Calu3 (cell line): ENCODE measurements at regions not wholly inside any gene's neighbourhood (a gene's known extent, or its start where the extent isn't known, plus 50 kb on each side); places are given as distances from the start of the nearest gene placed in this dataset.

Experiments
- BruUV-seq: library from RNA; stranded (reverse); fragments of 400-500 nt; replicated peaks from 2 replicates; lab custom pipeline; 2021; lab: Mats Ljungman, UMichigan
- CTCF ChIA-PET: fragments of 300-600 bp; sonication (Branson Sonifier 250); formaldehyde crosslinking; loops from one replicate; lab custom pipeline; 2022; ENCODE audit warnings: antibody characterized with exemption; lab: Charles Lee
- DNase-seq: peaks from one replicate; pipeline ENCODE4 v3.0.0; 2022
- H3K27ac Mint-ChIP-seq: one replicate; pipeline ENCODE4 v1.8.0; 2022; ENCODE audit warnings: mixed read lengths; ENCODE audit not compliant: unreplicated experiment
- H3K27me3 Mint-ChIP-seq: one replicate; pipeline ENCODE4 v1.8.0; 2022; ENCODE audit warnings: mixed read lengths; ENCODE audit not compliant: unreplicated experiment
- H3K36me3 Mint-ChIP-seq: one replicate; pipeline ENCODE4 v1.8.0; 2022; ENCODE audit warnings: mild to moderate bottlenecking, moderate library complexity, mixed read lengths; ENCODE audit not compliant: insufficient read depth, unreplicated experiment
- H3K4me1 Mint-ChIP-seq: one replicate; pipeline ENCODE4 v1.8.0; 2022; ENCODE audit warnings: mild to moderate bottlenecking, low read depth, mixed read lengths; ENCODE audit not compliant: unreplicated experiment
- H3K4me3 Mint-ChIP-seq: one replicate; pipeline ENCODE4 v1.8.0; 2022; ENCODE audit warnings: mild to moderate bottlenecking, low read depth, moderate library complexity, mixed read lengths; ENCODE audit not compliant: unreplicated experiment
- H3K9me3 Mint-ChIP-seq: one replicate; pipeline ENCODE4 v1.8.0; 2022; ENCODE audit warnings: low read depth, mixed read lengths; ENCODE audit not compliant: unreplicated experiment
- intact Hi-C: fragments of 100-400 bp; cut with micrococcal nuclease; formaldehyde crosslinking; loops from one replicate; pipeline ENCODE4 v1.10.0; 2022; ENCODE audit not compliant: unreplicated experiment
- TF ChIP-seq, protein P1 (sequence below): fragments of 200-600 bp; IDR thresholded peaks from one replicate; pipeline ENCODE4 v1.8.0; 2022; ENCODE audit warnings: antibody characterized with exemption; ENCODE audit not compliant: unreplicated experiment

DNA sequence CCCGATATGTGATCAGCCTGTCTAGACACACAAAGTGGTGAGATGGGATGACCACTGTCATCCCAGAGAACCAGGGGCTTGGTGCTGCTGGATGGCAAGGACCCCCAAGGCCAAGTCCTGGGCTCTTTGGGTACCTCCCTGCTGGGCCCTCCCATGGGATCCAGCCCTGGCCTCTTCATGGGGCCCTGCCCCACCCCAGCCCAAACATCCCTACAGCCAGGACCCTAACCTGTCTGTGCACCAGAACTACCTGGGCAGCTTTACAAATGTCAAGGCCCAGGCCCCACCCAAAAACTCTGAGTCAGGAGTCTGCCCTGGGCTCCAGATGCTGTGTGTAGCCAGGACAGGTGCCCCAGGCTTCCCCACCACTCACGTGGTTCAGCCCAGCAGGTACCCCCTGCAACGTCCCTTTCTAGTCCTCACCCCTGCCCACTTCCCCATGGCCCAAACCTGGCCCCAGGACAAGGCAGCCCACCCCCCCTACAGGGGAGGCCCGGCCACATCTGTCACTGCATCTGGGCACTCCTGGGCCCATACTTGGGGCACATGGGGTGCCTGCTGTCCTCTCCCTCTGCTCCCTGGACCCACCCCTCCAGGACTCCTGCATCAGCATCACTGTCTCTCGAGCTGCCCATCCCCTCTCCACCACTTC, 233.5 kb downstream of the TUBA3C start:
- CTCF ChIA-PET, result no interaction called here
- intact Hi-C loops, result no loop called here
- H3K36me3 Mint-ChIP-seq, result no peaks in the 10 kb centered on the region

DNA sequence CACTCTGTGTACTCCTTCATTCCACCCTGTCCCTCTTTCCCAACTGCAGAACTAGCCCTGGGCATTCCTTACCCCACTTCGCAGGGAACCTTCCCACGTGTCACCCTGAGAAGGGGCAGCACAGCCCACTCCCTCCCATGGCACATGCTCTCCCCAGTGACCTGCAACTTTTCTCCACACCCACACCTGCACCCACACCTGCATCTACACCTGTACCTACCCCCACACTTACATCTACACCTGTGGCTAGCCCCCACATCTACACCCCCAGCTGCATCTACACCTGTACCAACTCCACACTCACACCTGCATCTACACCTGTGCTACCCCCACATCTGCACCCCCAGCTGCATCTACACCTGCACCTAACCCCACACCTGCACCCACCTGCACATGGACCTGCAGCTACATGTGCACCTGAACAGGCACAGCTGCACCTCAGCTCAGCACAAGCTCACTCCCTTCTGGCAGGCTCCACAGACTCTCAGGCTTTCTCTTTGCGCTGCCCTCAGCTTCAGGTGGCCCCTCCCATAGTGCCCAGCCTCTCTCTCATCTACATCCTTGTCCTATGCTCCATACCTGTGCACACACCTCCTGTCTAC, 234.1 kb downstream of the TUBA3C start:
- no peaks in the 10 kb centered on the region for H3K36me3 Mint-ChIP-seq
- CTCF ChIA-PET, result no interaction called here
- TF ChIP-seq, protein P1, sequence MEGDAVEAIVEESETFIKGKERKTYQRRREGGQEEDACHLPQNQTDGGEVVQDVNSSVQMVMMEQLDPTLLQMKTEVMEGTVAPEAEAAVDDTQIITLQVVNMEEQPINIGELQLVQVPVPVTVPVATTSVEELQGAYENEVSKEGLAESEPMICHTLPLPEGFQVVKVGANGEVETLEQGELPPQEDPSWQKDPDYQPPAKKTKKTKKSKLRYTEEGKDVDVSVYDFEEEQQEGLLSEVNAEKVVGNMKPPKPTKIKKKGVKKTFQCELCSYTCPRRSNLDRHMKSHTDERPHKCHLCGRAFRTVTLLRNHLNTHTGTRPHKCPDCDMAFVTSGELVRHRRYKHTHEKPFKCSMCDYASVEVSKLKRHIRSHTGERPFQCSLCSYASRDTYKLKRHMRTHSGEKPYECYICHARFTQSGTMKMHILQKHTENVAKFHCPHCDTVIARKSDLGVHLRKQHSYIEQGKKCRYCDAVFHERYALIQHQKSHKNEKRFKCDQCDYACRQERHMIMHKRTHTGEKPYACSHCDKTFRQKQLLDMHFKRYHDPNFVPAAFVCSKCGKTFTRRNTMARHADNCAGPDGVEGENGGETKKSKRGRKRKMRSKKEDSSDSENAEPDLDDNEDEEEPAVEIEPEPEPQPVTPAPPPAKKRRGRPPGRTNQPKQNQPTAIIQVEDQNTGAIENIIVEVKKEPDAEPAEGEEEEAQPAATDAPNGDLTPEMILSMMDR, result no peak
- no peaks in the 10 kb centered on the region for H3K27me3 Mint-ChIP-seq
- intact Hi-C loops, result no loop called here
- H3K4me1 Mint-ChIP-seq, result no peaks in the 10 kb centered on the region
- H3K4me3 Mint-ChIP-seq, result no peak overlapping the region
- BruUV-seq, result no TSS peak
- peaks cover 3% of the 10 kb centered on the region for H3K9me3 Mint-ChIP-seq
- H3K27ac Mint-ChIP-seq, result no peak overlapping the region
- no peak for DNase-seq

More for the DNA sequence above, 233.5 kb downstream of the TUBA3C start:
- DNase-seq, result no peak
- no TSS peak for BruUV-seq
- TF ChIP-seq, protein P1, result no peak
- Mint-ChIP-seq H3K4me3 (no peak overlapping the region), H3K27me3 (no peaks in the 10 kb centered on the region), H3K9me3 (peaks cover 3% of the 10 kb centered on the region), H3K27ac (no peak overlapping the region), H3K4me1 (no peaks in the 10 kb centered on the region)

DNA sequence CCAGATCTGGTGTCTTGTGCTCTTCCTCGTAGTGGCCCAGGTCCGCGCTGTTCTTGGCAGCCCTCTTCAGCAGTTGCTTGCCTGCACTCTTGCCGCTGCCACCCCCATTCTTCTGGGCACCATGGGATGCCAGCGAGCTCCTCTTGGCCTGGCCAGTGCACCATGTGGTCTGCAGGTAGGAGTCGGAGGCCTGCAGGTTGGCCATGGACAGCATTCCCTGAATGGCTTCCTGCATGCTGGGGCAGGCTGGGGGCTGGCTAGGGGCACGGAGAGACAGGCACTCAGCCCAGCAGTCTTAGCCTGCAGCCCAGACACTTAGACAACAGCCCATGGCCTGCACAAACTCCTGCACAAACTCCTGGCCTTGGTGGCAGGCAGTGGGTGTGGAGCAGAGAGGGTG, 234.9 kb downstream of the TUBA3C start:
- Mint-ChIP-seq H3K4me1 (no peaks in the 10 kb centered on the region), H3K27me3 (no peaks in the 10 kb centered on the region), H3K4me3 (no peak overlapping the region), H3K27ac (no peak overlapping the region), H3K9me3 (peaks cover 3% of the 10 kb centered on the region), H3K36me3 (no peaks in the 10 kb centered on the region)
- DNase-seq, result no peak
- BruUV-seq, result no TSS peak
- CTCF ChIA-PET, result no interaction called here
- intact Hi-C loops, result no loop called here
- TF ChIP-seq, protein P1, result no peak

DNA sequence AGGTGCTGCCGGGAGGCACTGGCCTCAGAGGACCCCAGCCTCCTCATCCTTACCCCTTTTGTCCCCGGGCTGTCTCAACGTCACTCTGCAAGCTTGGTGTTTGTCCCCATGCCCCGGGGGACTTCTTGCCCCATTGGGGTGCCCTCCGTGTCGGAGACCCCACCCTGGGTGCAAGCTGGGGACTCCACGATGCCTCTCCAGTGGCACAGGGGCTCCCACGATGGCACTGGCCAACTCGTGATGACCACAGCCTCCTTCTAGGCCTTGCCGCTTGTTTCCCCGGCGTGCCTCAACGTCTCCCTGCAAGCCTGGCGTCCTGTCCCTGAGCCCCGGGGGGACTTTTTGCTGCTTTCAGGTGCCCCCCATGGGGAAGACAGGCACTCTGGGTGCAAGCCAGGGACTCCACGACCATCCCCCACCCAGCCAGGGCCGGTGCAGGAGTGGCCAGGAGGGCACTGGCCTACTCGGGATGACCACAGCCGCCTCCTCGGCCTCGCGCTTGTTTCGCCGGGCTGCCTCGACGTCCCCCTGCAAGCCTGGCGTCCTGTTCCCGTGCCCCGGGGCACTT, 237.0 kb downstream of the TUBA3C start:
- DNase-seq, result no peak
- Mint-ChIP-seq H3K27ac (no peak overlapping the region), H3K27me3 (no peaks in the 10 kb centered on the region), H3K4me3 (no peak overlapping the region), H3K4me1 (no peaks in the 10 kb centered on the region), H3K36me3 (no peaks in the 10 kb centered on the region), H3K9me3 (peaks cover 3% of the 10 kb centered on the region)
- intact Hi-C loops, result no loop called here
- TF ChIP-seq, protein P1, result no peak
- BruUV-seq, result no TSS peak
- CTCF ChIA-PET, result no interaction called here
